CD14-positive monocyte (primary cell): ENCODE measurements at regions not wholly inside any gene's neighbourhood (a gene's known extent, or its start where the extent isn't known, plus 50 kb on each side); places are given as distances from the start of the nearest gene placed in this dataset.
A peak's percentile ranks its signal among the peaks of the same experiment; 100 is the strongest.

Experiments used
- DNase-seq, 3 donors: peaks; one replicate each; pipeline ENCODE4 v3.0.0-alpha.2; 2011 to 2022
- H2AFZ ChIP-seq: 2 replicates; pipeline ENCODE4 v1.6.0; 2012; ENCODE audit warnings: mild to moderate bottlenecking, low read depth, low read length, inconsistent platforms; ENCODE audit not compliant: insufficient read depth, poor library complexity, severe bottlenecking
- H3K27ac ChIP-seq, 2 donors: 1 replicate in 1 of 2; 2 replicates in 1 of 2; pipeline ENCODE4 v1.5.1; 2012 to 2013; ENCODE audit warnings: low read length in 2 of 2, control low read depth in 1 of 2, inconsistent platforms in 1 of 2, low read depth in 1 of 2, mild to moderate bottlenecking in 1 of 2
- H3K27me3 ChIP-seq, 2 donors: one replicate each; pipeline versions ENCODE4 v1.6.0 to v1.6.1; 2011 to 2013; ENCODE audit warnings: low read length in 2 of 2; ENCODE audit not compliant: control insufficient read depth in 2 of 2, insufficient read depth in 2 of 2
- H3K36me3 ChIP-seq, 2 donors: replicated peaks in 1 of 2; 1 replicate in 1 of 2; 2 replicates in 1 of 2; pipeline versions ENCODE4 v1.5.1 to v1.6.1; 2012 to 2013; ENCODE audit warnings: low read length in 2 of 2, control low read depth in 1 of 2, inconsistent platforms in 1 of 2, mild to moderate bottlenecking in 1 of 2; ENCODE audit not compliant: insufficient read depth in 2 of 2, control insufficient read depth in 1 of 2
- H3K4me1 ChIP-seq, 2 donors: 1 replicate in 1 of 2; 2 replicates in 1 of 2; pipeline versions ENCODE4 v1.5.1 to v1.6.1; 2012 to 2013; ENCODE audit warnings: low read length in 2 of 2, control low read depth in 1 of 2, inconsistent platforms in 1 of 2, mild to moderate bottlenecking in 1 of 2, moderate library complexity in 1 of 2; ENCODE audit not compliant: insufficient read depth in 2 of 2, control insufficient read depth in 1 of 2
- H3K4me2 ChIP-seq: replicated peaks from 2 replicates; pipeline ENCODE3; 2012; ENCODE audit warnings: low read length, moderate library complexity, mild to moderate bottlenecking; ENCODE audit not compliant: poor library complexity, severe bottlenecking; ENCODE audit errors: extremely low read depth
- H3K4me3 ChIP-seq, 3 experiments: fragments of 200-600 bp in 1 of 3; sonication (generic) in 1 of 3; replicated peaks in 1 of 3; 1 replicate in 2 of 3; 2 replicates in 1 of 3; pipeline ENCODE4 v1.5.1; 2011 to 2013; ENCODE audit warnings: low read length in 3 of 3, mild to moderate bottlenecking in 3 of 3, control low read depth in 2 of 3, low read depth in 2 of 3, inconsistent platforms in 1 of 3, moderate library complexity in 1 of 3
- H3K79me2 ChIP-seq: 2 replicates; pipeline ENCODE4 v1.6.0; 2012; ENCODE audit warnings: mild to moderate bottlenecking, control low read depth, inconsistent platforms, low read length, moderate library complexity; ENCODE audit not compliant: insufficient read depth
- H3K9ac ChIP-seq: 2 replicates; pipeline ENCODE4 v1.6.0; 2017; ENCODE audit warnings: low read length, mild to moderate bottlenecking; ENCODE audit not compliant: insufficient read depth, poor library complexity, severe bottlenecking
- H3K9me3 ChIP-seq, 2 donors: replicated peaks in 1 of 2; 1 replicate in 1 of 2; 2 replicates in 1 of 2; pipeline versions ENCODE4 v1.5.1 to v1.6.1; 2012 to 2013; ENCODE audit warnings: low read length in 2 of 2, control low read depth in 1 of 2; ENCODE audit not compliant: control insufficient read depth in 1 of 2, insufficient read depth in 1 of 2
- H4K20me1 ChIP-seq: 2 replicates; pipeline ENCODE4 v1.6.0; 2012; ENCODE audit warnings: mild to moderate bottlenecking, low read length, control low read depth, moderate library complexity; ENCODE audit not compliant: insufficient read depth
- H3K27ac Mint-ChIP-seq, 7 donors: one replicate each; pipeline ENCODE4 v1.8.0; 2020; ENCODE audit warnings: mild to moderate bottlenecking in 7 of 7, mixed read lengths in 7 of 7, moderate library complexity in 6 of 7, inconsistent platforms in 2 of 7
- H3K27me3 Mint-ChIP-seq, 3 donors: one replicate each; pipeline ENCODE4 v1.8.0; 2021 to 2022; ENCODE audit warnings: low read depth in 3 of 3, mild to moderate bottlenecking in 3 of 3, mixed read lengths in 3 of 3, moderate library complexity in 3 of 3, inconsistent platforms in 1 of 3
- H3K36me3 Mint-ChIP-seq, 2 donors: one replicate each; pipeline ENCODE4 v1.8.0; 2020; ENCODE audit warnings: mixed read lengths in 2 of 2, inconsistent platforms in 1 of 2, mild to moderate bottlenecking in 1 of 2
- H3K4me1 Mint-ChIP-seq: one replicate; pipeline ENCODE4 v1.8.0; 2020; ENCODE audit warnings: mild to moderate bottlenecking, mixed read lengths
- H3K4me3 Mint-ChIP-seq, 2 donors: one replicate each; pipeline ENCODE4 v1.8.0; 2020; ENCODE audit warnings: mild to moderate bottlenecking in 2 of 2, mixed read lengths in 2 of 2, moderate library complexity in 1 of 2
- H3K9me3 Mint-ChIP-seq, 7 donors: one replicate each; pipeline ENCODE4 v1.8.0; 2020 to 2022; ENCODE audit warnings: mixed read lengths in 7 of 7, mild to moderate bottlenecking in 6 of 7, moderate library complexity in 6 of 7, inconsistent platforms in 2 of 7
- WGBS: methylation state at CpG from one replicate; pipeline ENCODE4 v1.1.5; 2013; ENCODE audit warnings: missing lambda C conversion rate; ENCODE audit not compliant: insufficient coverage; 5-methylcytosine and 5-hydroxymethylcytosine counted together
- intact Hi-C, 2 donors: fragments of 100-400 bp; cut with micrococcal nuclease; formaldehyde crosslinking; loops; one replicate each; pipeline versions ENCODE4 v1.15.0 to v1.15.1; 2023
- TF ChIP-seq, protein P1 (sequence below): fragments of 200-600 bp; IDR thresholded peaks from one replicate; pipeline ENCODE4 v1.8.0; 2022; ENCODE audit warnings: antibody characterized with exemption, mild to moderate bottlenecking

DNA sequence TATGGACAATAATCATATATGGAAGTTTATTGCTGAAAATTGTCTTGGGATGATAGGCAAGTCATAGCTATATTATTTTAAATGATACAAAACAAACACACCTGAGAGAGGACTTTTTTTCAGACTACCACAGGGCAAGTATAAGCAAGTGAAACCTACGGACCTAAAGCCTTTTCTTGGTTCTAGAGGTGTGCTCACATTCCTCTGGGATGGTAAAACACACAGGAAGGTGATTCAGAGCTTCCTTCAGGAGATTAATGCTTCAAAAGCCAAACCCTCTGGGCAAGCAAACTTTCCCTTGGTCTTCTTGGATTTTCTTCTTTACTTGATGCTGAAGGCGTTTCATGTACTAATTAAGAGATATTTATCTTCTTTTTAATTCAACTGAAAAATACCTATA lies 60.1 kb upstream of the ACSL4 start:
- Mint-ChIP-seq H3K27ac (no peak overlapping the region), H3K27me3 (peaks cover 0 to 6% (median 1%) of the 10 kb centered on the region in 3 donors), H3K36me3 (no peaks in the 10 kb centered on the region), H3K4me1 (no peaks in the 10 kb centered on the region), H3K9me3 (peaks cover 0 to 3% (median 0%) of the 10 kb centered on the region in 7 donors), H3K4me3 (no peak overlapping the region)
- no peak overlapping the region for H3K4me3 ChIP-seq
- no peaks in the 10 kb centered on the region for H3K4me1 ChIP-seq
- H3K27me3 ChIP-seq: peaks cover 0 to 2% of the 10 kb centered on the region in 2 donors
- TF ChIP-seq, protein P1, sequence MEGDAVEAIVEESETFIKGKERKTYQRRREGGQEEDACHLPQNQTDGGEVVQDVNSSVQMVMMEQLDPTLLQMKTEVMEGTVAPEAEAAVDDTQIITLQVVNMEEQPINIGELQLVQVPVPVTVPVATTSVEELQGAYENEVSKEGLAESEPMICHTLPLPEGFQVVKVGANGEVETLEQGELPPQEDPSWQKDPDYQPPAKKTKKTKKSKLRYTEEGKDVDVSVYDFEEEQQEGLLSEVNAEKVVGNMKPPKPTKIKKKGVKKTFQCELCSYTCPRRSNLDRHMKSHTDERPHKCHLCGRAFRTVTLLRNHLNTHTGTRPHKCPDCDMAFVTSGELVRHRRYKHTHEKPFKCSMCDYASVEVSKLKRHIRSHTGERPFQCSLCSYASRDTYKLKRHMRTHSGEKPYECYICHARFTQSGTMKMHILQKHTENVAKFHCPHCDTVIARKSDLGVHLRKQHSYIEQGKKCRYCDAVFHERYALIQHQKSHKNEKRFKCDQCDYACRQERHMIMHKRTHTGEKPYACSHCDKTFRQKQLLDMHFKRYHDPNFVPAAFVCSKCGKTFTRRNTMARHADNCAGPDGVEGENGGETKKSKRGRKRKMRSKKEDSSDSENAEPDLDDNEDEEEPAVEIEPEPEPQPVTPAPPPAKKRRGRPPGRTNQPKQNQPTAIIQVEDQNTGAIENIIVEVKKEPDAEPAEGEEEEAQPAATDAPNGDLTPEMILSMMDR: no peak
- DNase-seq: no peak
- no peaks in the 10 kb centered on the region for H3K36me3 ChIP-seq
- H3K79me2 ChIP-seq: no peaks in the 10 kb centered on the region
- intact Hi-C loops: no loop called here
- no peak overlapping the region for H2AFZ ChIP-seq
- WGBS: no CpG with 5 or more reads among the region's 2 CpGs
- H3K9me3 ChIP-seq: no peaks in the 10 kb centered on the region
- no peak overlapping the region for H3K9ac ChIP-seq
- no peak overlapping the region for H3K4me2 ChIP-seq
- H3K27ac ChIP-seq: no peak overlapping the region
- no peaks in the 10 kb centered on the region for H4K20me1 ChIP-seq

DNA sequence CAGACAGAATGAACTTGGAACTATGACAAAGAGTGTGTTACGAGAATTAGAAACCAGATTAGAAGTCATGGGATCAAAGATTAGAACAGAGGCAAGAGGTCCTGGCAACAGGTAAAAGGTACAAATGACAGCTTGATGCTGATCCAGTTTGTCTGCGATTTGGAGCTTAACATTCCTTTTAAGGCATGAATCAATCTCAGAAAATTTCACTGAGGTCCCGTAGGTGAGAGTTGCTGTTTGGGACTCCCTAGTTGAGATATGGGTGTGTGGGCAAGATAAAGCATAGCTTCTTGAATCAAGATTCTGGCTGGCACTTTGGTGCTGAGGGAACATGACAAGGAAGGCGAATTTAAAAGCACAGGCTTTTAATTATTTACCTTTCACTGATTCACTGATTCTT lies 62.6 kb upstream of the ACSL4 start:
- WGBS: no CpG with 5 or more reads among the region's 4 CpGs
- no peaks in the 10 kb centered on the region for H3K36me3 ChIP-seq

More for the DNA sequence above, 62.6 kb upstream of the ACSL4 start:
- Histone ChIP-seq H3K4me3 (no peak overlapping the region), H3K4me1 (no peaks in the 10 kb centered on the region), H3K79me2 (no peaks in the 10 kb centered on the region), H3K4me2 (no peak overlapping the region), H3K27me3 (peaks cover 0 to 5% of the 10 kb centered on the region in 2 donors), H2AFZ (no peak overlapping the region), H3K9me3 (no peaks in the 10 kb centered on the region), H3K9ac (no peak overlapping the region), H3K27ac (no peak overlapping the region), H4K20me1 (no peaks in the 10 kb centered on the region)
- intact Hi-C loops: no loop called here
- Mint-ChIP-seq H3K27me3 (peaks cover 0 to 4% (median 1%) of the 10 kb centered on the region in 3 donors), H3K4me3 (no peak overlapping the region), H3K4me1 (no peaks in the 10 kb centered on the region), H3K27ac (peak overlapping the region in 1 of 7 donors; percentile 54), H3K36me3 (no peaks in the 10 kb centered on the region), H3K9me3 (peaks cover 0 to 3% (median 0%) of the 10 kb centered on the region in 7 donors)
- TF ChIP-seq, protein P1: no peak
- no peak for DNase-seq
